ENCODE measurements at regions not wholly inside any gene's neighbourhood (a gene's known extent, or its start where the extent isn't known, plus 50 kb on each side); places are given as distances from the start of the nearest gene placed in this dataset.

DNA sequence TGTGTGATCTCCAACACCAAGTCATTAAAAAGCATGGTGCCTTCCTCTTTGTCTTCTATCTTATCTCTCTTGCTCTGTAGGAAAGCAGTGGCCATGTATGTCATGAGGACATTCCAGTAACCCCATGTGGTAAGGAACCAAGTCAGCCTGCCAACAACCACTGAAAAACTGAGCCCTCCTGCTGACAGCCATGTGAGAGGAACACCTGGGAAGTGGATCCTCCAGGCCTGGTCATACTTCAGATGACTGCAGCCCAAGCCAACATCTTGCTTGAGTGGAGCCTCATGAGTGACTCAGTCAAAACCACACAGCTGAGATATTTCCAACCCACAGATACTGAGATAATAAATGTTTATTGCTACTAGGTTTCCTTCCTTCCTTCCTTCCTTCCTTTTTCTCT, 597.3 kb downstream of the ZIC1 start:
- DNase-seq (ENCODE audit: low read depth in 2 of 2), result no peak

DNA sequence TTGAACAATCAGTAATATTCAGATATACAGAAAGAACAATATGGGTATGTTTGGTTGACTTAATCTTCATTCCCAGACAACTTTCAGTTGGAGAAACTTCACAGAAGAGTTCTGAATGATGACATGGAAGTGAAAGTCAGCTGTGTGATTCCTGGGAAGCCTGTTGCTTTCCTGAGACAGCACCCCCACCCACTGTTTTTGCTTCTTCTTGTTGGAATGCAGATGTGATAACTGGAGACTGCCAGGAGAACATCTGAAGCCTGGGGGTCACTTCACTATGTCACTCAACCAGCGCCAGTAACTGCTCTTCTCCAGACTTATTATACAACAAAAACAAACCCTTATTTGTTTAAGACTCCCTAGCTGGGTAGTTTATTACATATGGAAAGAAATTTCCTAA, 599.4 kb downstream of the ZIC1 start:
- DNase-seq (ENCODE audit: low read depth in 2 of 2), result no peak

DNA sequence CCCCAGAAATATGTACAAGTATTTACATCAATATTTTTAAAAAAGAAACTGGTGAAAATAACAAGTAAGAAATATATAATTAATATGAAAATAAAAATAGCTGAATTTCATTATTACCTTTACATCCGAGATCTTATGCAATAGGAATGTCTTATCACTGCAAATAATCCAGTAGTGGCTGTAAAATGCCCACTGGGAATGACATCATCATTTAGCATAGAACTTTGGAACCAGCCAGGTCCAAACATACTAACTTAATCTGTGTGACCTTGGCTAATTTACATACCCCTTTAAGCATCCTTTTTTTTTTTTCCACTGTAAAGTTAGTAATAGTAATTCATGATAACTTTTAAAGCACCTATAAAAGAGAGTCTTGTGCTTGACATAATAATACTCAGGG, 611.7 kb downstream of the ZIC1 start:
- no peak for DNase-seq (ENCODE audit: low read depth in 2 of 2)

DNA sequence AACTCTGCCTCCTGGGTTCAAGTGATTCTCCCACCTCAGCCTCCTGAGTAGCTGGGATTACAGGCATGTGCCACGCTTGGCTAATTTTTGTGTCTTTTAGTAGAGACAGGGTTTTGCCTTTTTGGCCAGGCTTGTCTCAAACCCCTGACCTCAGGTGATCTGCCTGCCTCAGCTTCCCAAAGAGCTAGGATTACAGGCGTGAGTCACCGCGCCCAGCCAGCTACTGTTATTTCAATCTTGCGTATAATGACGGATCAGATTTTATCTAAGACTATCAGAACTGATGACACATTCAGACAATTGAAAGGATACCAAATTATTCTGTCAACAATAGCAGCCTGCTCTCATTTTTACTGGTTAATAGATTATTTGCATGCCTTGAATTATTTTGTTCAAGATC, 612.2 kb downstream of the ZIC1 start:
- DNase-seq (ENCODE audit: low read depth in 2 of 2), result peak in 1 of 2 donors; percentile 65

DNA sequence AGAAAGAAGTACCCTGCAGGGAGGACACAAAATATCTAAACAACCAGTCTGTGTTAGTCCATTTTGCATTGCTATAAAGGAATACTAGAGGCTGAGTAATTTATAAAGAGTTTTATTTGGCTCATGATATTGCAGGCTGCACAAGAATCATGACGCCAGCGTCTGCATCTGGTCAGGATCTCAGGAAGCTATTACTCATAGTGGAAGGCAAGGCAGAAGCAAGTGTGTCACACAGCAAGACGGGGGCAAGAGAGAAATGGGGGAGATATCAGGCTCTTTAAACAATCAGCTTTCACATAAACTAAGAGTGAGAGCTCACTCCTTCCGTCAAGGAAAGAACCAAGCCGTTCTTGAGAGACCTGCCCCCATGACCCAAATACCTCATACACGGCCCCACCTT, 614.8 kb downstream of the ZIC1 start:
- peak in 1 of 2 donors; percentile 88 for DNase-seq (ENCODE audit: low read depth in 2 of 2)

DNA sequence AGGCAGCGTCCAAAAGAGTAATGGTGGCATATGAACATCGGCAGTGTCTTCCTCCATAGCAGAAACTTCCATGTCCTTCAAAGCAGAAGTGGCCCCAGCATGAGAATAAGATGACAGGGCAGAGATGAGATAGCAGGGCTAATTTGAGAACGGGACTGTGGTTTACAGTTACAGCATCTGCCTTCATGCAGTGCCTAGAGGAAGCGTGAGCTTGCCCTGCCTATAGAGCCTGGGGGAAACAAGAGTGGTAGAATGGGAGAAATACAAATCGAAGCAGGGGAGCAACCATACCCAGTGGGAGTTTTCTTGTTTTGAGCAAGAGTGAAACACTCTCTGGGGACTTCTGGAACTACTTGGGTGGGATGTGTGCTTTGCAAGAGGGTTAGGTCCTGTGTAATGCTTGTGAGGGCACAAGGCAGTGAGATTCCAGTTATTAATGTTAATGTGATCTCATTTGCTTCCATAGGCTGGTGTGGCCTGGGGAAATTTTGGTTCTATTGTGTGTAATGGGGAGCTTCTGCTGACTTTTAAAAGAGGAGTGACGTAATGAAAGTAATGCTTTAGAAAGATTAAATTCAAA, 616.9 kb downstream of the ZIC1 start:
- DNase-seq (ENCODE audit: low read depth in 2 of 2), result no peak

DNA sequence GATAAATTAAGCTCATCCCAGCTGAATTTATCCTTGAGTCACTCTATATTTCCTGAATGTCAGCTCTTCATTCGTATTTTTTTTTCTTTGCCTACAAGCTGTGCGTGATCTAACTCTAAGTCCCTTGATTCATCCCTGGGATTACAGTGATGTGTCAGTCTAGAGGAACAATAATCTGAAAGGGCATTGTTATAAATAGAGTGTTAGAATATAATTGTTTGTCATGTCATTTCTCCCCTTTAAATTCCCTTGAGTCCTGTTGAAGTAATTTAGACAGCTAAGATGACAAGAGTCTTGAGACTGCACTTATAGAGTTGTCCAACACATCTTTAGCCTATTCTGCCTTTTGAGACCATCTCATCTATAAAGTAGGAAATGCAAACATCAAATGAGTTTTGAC, 621.8 kb downstream of the ZIC1 start:
- no peak for DNase-seq (ENCODE audit: low read depth in 2 of 2)

DNA sequence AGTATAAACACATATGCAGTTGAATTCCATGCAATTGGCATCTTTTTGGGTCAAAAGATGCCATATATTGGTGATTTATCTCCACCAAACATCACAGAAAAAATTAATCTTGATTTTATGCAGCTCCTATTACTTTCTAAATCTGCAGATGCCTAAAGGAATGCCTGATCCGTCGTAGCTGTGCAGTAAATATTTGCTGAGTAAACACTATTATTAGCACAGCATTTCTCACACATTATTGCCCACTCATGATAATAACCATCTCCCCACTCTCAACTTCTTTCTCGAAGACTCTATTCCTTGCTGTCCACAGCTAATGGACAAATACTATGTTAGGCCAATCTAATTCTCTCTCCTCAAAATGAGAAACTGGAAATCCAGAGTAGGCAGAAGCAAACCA, 625.2 kb downstream of the ZIC1 start:
- DNase-seq (ENCODE audit: low read depth in 2 of 2), result no peak

DNA sequence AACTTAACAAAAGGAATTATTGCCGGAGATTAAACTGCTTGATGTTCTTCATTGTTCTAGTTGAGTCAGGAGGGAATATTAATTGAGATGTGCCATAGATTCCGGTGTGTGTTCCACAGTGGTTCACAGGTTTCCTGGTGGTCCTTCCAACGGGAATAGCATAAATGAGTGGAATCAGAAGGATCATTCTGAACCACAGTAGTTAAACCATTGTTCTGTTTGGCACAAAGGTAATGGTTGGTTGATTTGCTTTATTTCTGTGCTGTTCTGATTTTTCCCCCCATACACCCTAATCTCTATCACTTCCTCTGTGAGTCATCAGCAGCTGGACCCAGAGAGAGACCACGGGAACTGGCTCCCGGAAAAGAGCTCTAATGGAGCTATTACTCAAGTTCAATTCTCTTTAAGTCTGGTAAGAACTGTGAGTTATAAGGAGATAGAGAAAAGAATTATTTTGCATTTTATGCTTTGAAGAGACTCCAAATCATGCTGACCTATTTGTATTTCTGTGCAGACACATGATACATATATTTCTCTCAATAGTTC, 627.2 kb downstream of the ZIC1 start:
- DNase-seq (ENCODE audit: low read depth in 2 of 2), result peak in 1 of 2 donors; percentile 70

DNA sequence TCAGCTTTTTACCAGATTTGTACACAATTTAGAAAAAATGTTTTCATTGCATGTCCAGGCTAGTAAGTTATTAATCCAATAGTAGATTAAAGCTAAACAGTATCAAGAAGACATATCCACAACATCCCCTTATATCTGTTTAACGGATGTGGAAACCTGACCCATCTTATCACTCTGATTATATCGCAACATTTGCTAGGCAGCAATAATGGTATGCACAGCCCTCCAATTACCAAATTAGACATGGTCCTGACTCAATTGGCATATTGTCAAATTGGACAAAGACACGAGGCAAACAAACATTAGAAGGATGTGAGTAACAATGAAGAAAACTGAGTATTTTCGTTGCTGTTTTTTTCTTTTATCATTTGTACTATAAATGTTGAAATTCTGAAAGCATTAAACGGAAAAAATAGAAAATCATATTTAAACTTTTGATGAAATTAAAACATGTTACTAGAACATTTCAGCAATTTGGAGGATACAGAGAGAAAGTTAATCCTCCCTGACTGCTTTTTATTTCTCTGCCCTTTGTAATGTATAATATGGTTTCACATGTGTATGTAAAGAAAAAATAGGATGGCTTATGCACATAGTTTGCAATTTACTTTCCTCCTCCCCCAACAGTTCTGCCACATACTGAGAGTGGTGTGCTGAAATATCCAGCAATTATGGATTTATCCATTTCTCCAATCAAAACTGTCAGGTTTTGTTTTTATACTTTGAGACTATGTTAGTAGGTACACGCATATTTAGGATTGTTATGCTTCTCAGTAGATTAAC, 633.7 kb downstream of the ZIC1 start:
- peak in 1 of 2 donors; percentile 41 for DNase-seq (ENCODE audit: low read depth in 2 of 2)

DNA sequence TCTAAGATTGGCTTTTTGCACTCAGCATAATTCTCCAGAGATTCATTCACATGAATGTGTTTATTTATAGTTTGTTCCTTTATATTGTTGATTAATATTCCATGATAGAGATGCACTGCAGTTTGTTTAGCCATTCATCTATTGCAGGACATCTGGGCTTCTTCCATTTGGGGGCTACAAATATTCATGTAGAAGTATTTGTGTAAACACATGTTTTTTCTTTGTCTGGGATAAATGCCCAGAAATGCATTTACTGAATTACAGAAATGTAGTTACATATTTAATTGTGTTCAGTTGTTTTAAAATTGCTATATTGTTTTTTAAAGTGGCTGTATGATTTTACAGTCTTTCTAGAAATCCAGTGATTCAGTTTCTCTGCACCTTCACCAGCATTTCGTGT, 635.0 kb downstream of the ZIC1 start:
- DNase-seq (ENCODE audit: low read depth in 2 of 2), result no peak

DNA sequence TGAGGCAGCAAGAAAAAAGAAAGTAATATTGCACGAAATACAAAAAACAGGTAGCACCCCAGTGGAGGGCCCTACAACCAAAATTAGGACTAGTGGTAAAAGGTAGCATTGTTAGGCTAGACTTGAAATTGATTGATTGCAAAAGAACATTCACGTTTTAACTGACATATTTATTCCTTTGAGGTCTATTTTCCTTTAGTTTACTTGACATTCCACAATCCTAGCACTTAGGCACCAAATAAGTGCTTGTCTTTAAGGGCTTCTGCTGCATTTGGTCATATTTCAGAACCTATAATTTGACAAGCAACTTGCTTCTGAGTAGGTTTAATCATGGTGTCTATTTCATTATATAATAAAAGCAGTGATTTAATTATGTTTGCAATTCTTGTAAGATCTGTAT, 642.7 kb upstream of the AGTR1 start:
- no peak for DNase-seq (ENCODE audit: low read depth in 2 of 2)

DNA sequence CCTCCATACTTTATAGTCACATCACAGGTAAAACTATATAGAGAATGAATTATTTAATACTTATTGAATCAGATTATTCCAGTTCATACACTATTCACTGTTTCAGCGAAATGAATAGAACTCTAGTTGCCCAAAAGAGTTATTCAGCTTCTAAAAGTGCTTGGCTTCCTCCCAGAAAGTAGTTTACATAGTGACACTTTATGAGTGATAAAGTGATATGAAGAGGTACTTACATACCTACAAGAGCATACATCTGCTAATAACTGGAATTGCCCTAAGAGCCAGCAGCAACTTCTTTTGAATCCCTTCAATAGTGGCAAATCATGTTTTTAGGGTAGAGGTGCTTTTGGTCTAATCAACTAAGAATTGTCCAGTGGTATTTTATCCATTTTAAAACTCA, 635.1 kb upstream of the AGTR1 start:
- no peak for DNase-seq (ENCODE audit: low read depth in 2 of 2)

DNA sequence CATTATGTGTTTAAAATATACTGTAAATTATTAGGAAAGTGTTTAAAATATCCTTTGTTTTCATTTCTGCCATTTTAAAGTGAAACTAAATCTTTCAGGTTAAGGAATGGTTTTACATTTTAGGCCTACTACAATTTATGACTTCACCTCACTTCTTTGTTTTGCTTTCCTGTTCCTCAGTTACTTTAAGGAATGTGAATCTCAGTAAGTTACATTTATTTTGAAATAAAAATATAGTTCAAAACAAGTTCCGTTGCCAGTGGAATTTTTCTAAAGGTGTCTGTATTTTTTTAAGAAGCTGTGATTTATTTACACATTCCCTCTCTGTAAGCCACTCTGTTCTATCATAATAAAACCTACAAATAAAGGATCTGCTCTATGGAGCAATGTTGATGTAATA, 630.9 kb upstream of the AGTR1 start:
- no peak for DNase-seq (ENCODE audit: low read depth in 2 of 2)

DNA sequence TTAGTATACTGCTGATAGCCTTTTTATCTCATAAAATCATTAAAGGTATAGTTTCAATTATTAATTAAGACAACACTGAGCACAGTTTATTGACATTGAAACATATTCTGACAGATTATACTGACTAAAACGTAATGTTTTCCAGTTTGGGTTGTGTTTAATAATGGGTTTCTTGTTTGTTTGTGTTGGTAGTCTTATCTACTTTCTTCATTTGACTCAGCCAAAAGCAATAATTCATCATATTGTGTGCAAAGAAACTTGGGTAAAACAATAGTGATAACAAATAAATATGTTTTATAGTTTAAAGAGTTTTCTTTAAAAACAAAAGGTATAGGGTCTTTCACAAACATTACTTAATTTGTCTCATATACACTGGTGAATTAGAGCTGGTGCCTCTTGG, 629.2 kb upstream of the AGTR1 start:
- no peak for DNase-seq (ENCODE audit: low read depth in 2 of 2)

DNA sequence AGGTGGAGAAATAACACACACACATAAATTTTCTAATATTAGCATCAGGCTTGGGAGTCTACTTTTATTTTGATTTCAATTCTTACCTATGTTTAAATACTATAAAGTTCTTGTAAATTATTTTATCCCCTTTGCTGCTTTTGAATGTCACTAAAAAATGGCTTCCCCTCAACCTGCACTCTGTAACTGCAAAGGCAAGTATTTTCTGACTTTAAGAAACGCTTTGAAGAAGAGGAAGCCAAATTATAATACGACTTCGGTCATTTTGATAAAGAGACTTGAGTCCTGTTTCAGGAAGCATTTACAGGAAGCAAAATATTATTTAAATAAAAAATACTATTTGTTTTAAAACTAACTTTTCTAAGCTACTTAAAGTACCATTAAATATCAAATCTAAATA, 627.7 kb upstream of the AGTR1 start:
- DNase-seq (ENCODE audit: low read depth in 2 of 2), result no peak

DNA sequence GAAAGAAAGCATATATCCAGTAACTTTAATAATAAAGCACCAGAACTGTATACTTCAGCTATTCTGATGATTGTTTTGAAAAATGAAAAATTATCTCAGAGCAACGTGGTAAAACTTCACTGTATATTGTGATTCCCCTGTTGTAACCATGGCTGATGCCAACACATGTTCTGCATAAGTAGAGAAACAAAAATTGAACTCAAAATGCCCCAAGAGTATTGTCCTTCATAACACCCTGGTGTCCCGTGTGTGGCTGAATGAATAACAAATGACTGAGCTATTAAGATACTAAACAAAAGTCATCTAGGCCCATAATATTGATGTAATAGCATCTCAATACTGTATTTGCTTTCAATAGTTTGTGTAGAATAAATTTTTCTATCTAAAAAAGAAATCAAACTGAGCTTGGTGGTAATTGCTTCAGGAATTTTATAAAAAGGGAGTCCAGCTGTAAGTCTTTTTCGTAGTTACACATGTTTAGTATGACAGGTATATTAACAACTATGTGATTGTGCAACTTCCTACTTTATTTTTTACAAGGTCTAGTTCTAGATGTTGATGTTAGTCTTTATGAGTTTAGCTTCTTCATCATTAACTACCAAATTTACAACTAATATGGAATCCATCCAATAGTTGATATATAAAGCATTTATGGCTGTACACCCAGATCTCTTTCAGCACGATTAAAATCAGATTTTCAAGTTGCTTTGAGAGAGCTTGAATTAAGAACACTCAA, 623.8 kb upstream of the AGTR1 start:
- DNase-seq (ENCODE audit: low read depth in 2 of 2), result no peak

DNA sequence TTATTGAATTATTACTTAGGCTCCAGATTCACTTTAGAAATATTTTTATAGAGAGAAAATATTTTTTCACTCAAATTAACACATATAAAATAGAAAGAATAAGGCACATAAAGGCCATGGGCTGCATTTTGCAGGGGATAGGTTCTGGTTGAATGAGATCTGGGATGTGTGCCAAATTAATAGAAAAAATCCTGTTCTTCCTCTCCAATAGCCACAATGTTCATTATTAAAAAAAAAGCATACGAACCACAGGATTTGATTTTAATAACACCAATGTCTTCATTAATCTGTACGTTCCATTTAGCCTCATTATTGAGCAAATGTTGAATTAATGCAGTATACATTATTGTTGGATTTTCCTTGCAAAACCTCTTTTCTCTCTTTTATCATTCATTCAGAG, 622.8 kb upstream of the AGTR1 start:
- DNase-seq (ENCODE audit: low read depth in 2 of 2), result no peak

DNA sequence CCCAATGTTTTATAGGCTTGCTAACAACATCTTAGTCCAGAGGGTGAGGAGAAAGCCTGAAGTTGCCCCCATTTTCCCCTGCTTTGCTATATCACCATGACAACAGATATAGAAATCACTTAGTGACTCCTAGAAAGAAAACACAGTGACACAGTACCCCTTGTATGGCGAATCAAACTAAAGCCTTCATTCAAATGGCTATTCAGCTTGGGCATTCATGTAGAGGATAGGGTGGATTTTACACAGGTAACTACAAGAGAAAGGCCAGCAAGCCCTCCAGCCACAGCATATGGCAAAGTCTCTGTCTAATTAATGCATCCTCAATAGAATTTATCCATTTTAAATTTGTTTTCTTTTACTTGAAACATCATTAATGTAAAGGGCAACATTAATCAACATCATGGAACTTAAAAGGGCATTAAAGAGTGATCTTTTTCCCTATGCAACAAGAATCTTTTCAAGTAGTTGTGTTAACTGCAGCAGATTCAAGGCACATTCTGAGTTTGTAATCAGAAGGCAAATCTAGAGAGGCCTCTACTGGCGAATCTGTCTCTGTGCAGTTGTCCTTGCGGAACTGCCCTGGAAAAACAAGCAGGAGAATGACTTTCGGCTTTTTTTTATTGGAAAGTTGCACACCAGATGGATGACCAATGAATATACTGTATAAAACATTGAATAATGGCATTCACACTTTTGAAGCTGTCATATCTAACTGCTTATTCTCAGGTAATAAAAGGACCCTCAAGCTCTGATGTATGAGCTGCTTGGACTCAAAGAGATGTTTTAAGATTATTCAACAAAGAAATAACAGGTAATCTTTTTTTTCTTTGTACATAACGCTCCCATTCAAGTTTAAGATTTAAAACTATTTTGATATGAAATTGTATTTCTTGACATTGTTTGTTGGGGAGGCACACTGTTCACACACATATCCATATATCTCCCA, 621.7 kb upstream of the AGTR1 start:
- peak; percentile 25 to 56 for DNase-seq (ENCODE audit: low read depth in 2 of 2)

DNA sequence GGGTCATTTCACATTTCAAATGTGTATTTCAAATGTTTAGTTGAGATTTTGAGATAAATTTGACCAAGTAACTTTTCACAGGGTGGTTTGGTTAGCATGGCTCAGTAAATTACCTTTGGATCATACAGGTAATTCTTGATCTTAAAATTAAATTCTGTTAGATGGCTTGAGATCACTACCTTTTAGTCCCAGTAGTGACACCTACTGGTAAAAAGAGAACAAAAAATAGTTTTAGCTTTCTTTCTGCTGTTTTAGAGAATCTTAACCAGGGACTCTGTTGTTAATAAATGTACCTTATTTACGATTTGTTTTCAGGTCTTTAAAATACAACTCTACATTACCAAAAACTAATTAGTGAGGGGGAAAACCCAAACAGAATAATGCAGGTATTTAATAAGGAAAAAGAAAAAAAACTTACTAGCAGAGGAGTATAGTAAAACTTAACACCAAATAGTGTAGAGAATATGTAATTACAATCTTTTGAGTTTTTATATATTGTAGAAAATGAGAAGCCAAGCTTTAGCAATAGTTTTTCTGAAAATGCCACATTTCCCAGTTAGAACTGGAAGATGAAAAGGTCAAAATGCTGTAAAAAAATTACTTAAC, 620.3 kb upstream of the AGTR1 start:
- peak; percentile 10 to 31 for DNase-seq (ENCODE audit: low read depth in 2 of 2)

DNA sequence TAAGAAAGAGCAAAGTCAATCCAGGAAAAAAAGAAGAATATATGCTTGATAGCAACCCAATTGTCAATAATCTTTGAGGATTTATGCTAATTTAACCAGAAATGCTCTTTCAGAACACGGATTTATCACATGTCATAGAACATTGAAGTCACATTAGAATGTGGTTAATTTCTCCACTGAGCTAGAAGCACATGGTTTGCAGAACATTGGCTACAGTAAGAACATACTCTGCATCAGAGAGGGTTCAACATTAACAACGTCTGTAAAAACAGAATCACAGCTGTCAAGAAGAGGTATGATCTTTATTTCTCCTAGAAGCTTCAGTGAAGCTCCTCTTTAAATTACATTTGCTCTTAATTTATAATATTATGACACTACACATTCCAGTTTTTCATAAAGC, 619.7 kb upstream of the AGTR1 start:
- no peak for DNase-seq (ENCODE audit: low read depth in 2 of 2)

Data from dermis microvascular lymphatic vessel endothelial cell (primary cell).